Activated naive CD8-positive, alpha-beta T cell treated with anti-CD3 and anti-CD28 coated beads for 36 hours (primary cell): ENCODE measurements at regions not wholly inside any gene's neighbourhood (a gene's known extent, or its start where the extent isn't known, plus 50 kb on each side); places are given as distances from the start of the nearest gene placed in this dataset.
"Not testable (repeated sequence)": the region's sequence is repeated elsewhere in the genome, so short reads cannot be mapped to it uniquely, and the experiment has no call there.

Experiments
- DNase-seq: peaks from one replicate; pipeline ENCODE4 v3.0.0; 2021
- H3K27ac Mint-ChIP-seq: one replicate; pipeline ENCODE4 v1.8.0; 2022; ENCODE audit warnings: mild to moderate bottlenecking, moderate library complexity, mixed read lengths
- H3K27me3 Mint-ChIP-seq: one replicate; pipeline ENCODE4 v1.8.0; 2022; ENCODE audit warnings: mild to moderate bottlenecking, mixed read lengths
- H3K36me3 Mint-ChIP-seq: one replicate; pipeline ENCODE4 v1.8.0; 2021; ENCODE audit warnings: mild to moderate bottlenecking, mixed read lengths
- H3K4me1 Mint-ChIP-seq: one replicate; pipeline ENCODE4 v1.8.0; 2021; ENCODE audit warnings: mixed read lengths
- H3K4me3 Mint-ChIP-seq: one replicate; pipeline ENCODE4 v1.8.0; 2022; ENCODE audit warnings: mild to moderate bottlenecking, moderate library complexity, mixed read lengths
- H3K9me3 Mint-ChIP-seq: one replicate; pipeline ENCODE4 v1.8.0; 2022; ENCODE audit warnings: mixed read lengths

GRCh38 chr10:125265579-125265955, 105.2 kb upstream of the CTBP2 start:
- peaks cover 2% of the 10 kb centered on the region for H3K4me1 Mint-ChIP-seq
- peaks cover 9% of the 10 kb centered on the region for H3K9me3 Mint-ChIP-seq
- H3K27ac Mint-ChIP-seq: no peak overlapping the region
- no peak overlapping the region for H3K4me3 Mint-ChIP-seq
- H3K27me3 Mint-ChIP-seq: peaks cover 7% of the 10 kb centered on the region
- no peak for DNase-seq
- no peaks in the 10 kb centered on the region for H3K36me3 Mint-ChIP-seq

DNA sequence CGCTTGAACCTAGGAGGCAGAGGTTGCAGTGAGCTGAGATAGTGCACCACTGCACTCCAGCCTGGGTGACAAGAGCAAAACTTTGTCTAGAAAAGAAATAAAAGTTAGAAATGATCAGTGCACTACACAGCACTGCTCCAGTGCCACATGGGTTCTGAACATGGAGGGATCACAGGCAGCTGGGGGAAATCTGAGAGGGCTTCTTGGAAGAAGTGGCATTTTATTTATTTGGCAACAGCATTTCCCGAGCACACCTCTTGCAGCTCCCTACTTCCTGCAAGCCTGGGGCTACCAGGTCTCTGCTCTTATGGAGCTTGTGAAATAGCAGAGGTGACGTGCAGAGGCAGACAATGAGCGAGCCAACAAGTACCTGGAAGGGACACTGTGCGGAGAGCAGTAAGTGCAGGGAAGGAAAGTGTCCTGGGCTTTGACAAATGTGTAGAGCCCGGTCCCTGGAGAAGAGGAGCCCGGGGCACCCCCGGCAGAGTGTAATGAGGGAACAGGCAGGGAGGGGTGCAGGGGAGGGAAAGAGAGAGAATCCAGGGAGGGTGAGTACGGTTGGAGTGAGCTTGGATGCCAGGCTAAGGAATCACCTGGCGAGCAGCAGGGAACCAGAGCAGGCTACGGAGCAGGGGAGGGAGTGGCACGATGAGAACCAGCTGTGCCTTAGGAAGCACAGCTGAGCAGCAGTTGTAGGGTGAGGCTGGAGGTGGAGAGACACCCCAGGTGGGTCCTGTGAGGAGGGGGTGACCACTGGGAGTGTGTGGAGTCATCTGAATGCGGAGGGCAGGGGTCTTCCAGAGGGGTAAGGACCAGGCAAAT, 104.6 kb upstream of the CTBP2 start:
- Mint-ChIP-seq H3K9me3 (peaks cover 9% of the 10 kb centered on the region), H3K4me1 (peaks cover 2% of the 10 kb centered on the region), H3K36me3 (no peaks in the 10 kb centered on the region), H3K4me3 (no peak overlapping the region), H3K27me3 (peaks cover 7% of the 10 kb centered on the region), H3K27ac (no peak overlapping the region)
- no peak for DNase-seq

- Mint-ChIP-seq H3K36me3 (no peaks in the 10 kb centered on the region), H3K4me1 (peaks cover 2% of the 10 kb centered on the region), H3K4me3 (no peak overlapping the region), H3K9me3 (peaks cover 9% of the 10 kb centered on the region), H3K27me3 (peaks cover 7% of the 10 kb centered on the region), H3K27ac (no peak overlapping the region)
- no peak for DNase-seq
These were observed 103.7 kb upstream of the CTBP2 start for GRCh38 chr10:125264091-125264490.

GRCh38 chr10:125263551-125263950, 103.2 kb upstream of the CTBP2 start:
- no peak overlapping the region for H3K27ac Mint-ChIP-seq
- no peak for DNase-seq
- no peak overlapping the region for H3K4me3 Mint-ChIP-seq
- H3K27me3 Mint-ChIP-seq: peaks cover 7% of the 10 kb centered on the region
- H3K9me3 Mint-ChIP-seq: peaks cover 9% of the 10 kb centered on the region
- no peaks in the 10 kb centered on the region for H3K36me3 Mint-ChIP-seq
- H3K4me1 Mint-ChIP-seq: peaks cover 2% of the 10 kb centered on the region

DNA sequence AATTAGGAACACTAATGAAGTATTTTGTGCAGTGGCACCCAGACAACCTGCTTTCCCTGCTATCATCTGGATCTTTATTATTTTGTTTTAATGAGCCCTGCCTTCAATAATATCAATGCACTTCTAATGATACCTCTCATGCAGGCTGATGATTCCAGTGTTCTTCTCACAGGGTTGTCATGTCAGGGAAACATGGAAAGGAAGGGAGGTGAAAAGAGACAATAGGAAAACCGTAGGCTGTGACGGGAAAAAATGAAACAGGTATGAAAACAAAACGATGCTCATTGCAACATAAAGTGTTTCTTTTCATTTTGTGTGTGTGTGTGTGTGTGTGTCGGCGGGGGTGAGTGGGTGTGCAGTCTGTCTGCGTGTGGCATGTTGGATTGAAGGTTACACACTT, 102.6 kb upstream of the CTBP2 start:
- no peak overlapping the region for H3K27ac Mint-ChIP-seq
- H3K27me3 Mint-ChIP-seq: peaks cover 7% of the 10 kb centered on the region
- peaks cover 9% of the 10 kb centered on the region for H3K9me3 Mint-ChIP-seq
- H3K36me3 Mint-ChIP-seq: no peaks in the 10 kb centered on the region
- DNase-seq: no peak
- peaks cover 2% of the 10 kb centered on the region for H3K4me1 Mint-ChIP-seq
- H3K4me3 Mint-ChIP-seq: no peak overlapping the region

DNA sequence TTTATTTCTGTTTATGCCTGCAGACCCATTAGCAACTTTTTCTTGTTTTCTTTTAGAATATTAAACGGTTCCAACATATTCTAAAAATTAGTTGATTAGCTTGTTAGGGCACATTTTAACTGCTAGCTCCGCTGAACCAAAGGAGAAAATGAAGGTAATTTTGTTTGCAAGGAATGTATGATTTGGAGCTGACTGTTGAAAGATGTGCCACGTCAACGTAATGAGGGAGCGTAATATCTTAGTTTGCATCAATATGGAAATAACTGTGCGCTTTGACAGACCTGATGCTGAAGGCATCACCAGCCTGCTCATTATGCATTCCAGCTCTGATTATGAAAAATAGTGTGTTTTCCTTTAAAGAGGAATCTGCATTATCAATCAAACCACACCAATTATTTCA, 102.0 kb upstream of the CTBP2 start:
- no peak overlapping the region for H3K4me3 Mint-ChIP-seq
- peaks cover 9% of the 10 kb centered on the region for H3K9me3 Mint-ChIP-seq
- H3K27me3 Mint-ChIP-seq: peaks cover 7% of the 10 kb centered on the region
- no peak for DNase-seq
- no peaks in the 10 kb centered on the region for H3K36me3 Mint-ChIP-seq
- H3K4me1 Mint-ChIP-seq: peaks cover 2% of the 10 kb centered on the region
- no peak overlapping the region for H3K27ac Mint-ChIP-seq

DNA sequence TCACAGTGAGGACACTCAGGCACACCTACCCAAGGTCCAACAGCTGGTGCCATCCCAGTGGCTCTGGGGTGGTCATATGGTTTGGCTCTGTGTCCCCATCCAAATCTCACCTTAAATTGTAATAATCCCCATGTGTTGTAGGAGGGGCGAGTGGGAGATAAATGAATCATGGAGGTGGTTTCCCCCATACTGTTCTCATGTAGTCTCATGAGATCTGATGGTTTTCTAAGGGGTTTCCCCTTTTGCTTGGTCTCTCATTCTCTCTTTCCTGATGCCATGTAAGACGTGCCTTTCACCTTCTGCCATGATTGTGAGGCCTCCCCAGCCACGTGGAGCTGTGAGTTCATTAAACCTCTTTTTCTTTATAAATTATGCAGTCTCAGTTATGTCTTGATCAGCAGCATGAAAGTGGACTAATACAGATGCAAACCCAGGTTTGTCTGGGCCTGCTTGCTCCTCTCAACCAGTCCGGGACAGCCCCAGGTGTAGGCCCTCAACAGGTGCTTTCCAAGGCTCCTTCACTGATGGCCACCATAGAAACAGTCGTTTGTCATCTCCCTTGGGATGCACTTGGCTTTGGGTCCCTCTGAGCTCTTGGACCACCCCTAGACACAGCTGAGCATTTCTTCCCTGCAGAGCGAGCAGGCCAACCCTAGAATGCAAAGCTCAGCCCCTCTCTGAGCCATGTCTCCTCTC, 101.3 kb upstream of the CTBP2 start:
- no peak for DNase-seq
- Mint-ChIP-seq H3K4me1 (peaks cover 2% of the 10 kb centered on the region), H3K36me3 (no peaks in the 10 kb centered on the region), H3K27ac (no peak overlapping the region), H3K9me3 (peaks cover 9% of the 10 kb centered on the region), H3K27me3 (peaks cover 7% of the 10 kb centered on the region), H3K4me3 (no peak overlapping the region)

GRCh38 chr10:125260260-125260659, 99.9 kb upstream of the CTBP2 start:
- peaks cover 9% of the 10 kb centered on the region for H3K9me3 Mint-ChIP-seq
- H3K27me3 Mint-ChIP-seq: peaks cover 7% of the 10 kb centered on the region

DNA sequence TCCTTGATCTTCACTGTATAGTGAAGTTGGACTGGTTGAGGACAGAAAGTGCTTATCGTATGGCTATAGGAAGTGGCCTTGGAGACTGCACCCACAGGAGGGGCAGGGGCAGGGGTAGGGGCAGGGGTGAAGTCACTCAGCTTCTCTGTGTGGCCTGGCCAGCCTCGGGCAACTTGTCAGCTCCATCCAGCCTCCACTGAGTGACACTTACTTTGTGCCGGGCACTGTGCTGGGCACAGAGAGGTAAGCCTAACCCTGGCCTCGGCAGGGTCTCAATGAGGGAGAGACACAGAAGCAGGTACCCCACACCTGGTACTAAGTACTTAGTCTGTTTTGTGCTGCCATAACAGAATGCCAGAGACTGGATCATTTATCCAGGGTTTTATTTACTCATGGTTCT, 99.3 kb upstream of the CTBP2 start:
- Mint-ChIP-seq H3K9me3 (peaks cover 9% of the 10 kb centered on the region), H3K4me1 (peaks cover 2% of the 10 kb centered on the region), H3K27ac (no peak overlapping the region), H3K4me3 (no peak overlapping the region), H3K36me3 (no peaks in the 10 kb centered on the region), H3K27me3 (peaks cover 7% of the 10 kb centered on the region)
- DNase-seq: no peak

More at GRCh38 chr10:125260260-125260659, 99.9 kb upstream of the CTBP2 start:
- Mint-ChIP-seq H3K4me1 (peaks cover 2% of the 10 kb centered on the region), H3K36me3 (no peaks in the 10 kb centered on the region), H3K4me3 (no peak overlapping the region), H3K27ac (no peak overlapping the region)
- DNase-seq: no peak

- no peaks in the 10 kb centered on the region for H3K36me3 Mint-ChIP-seq
These were observed 98.3 kb upstream of the CTBP2 start for GRCh38 chr10:125258676-125259075.

DNA sequence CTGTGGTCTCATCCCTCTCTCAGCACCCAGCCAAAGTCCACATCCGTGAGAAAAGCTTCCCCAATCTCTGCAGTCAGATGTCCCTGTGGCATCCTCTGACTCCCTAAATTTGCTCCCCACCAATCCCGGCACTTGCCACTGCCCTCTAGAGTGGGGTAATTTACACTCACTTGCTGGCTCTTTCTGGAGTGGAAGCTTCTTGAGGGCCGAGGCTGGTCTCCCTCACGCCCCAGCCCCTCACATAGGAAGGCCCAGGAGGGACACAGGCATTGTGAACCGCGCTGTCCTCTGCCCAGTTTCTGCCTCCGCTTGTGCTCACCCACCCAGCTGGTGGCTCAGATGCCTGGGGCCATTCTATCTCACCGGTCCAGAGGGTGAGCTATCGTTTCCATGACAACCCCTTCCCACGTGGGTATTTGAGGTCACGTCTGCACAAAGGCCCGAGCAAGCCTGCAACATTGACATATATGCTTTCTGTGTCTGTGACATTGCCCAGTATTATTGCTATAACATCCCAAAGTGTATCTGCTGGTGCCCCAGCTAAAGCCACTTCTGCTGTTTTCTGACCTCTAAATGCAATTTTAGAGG, 97.3 kb upstream of the CTBP2 start:
- Mint-ChIP-seq H3K9me3 (peaks cover 13% of the 10 kb centered on the region), H3K4me3 (no peak overlapping the region), H3K27me3 (no peaks in the 10 kb centered on the region), H3K4me1 (peaks cover 2% of the 10 kb centered on the region), H3K36me3 (no peaks in the 10 kb centered on the region), H3K27ac (no peak overlapping the region)
- DNase-seq: no peak

More at GRCh38 chr10:125258676-125259075, 98.3 kb upstream of the CTBP2 start:
- Mint-ChIP-seq H3K27ac (no peak overlapping the region), H3K9me3 (peaks cover 9% of the 10 kb centered on the region), H3K4me1 (peaks cover 2% of the 10 kb centered on the region), H3K4me3 (no peak overlapping the region), H3K27me3 (peaks cover 6% of the 10 kb centered on the region)
- DNase-seq: no peak

- no peaks in the 10 kb centered on the region for H3K27me3 Mint-ChIP-seq
- H3K4me3 Mint-ChIP-seq: no peak overlapping the region
- no peaks in the 10 kb centered on the region for H3K36me3 Mint-ChIP-seq
These were observed 95.7 kb upstream of the CTBP2 start for GRCh38 chr10:125256026-125256425.

DNA sequence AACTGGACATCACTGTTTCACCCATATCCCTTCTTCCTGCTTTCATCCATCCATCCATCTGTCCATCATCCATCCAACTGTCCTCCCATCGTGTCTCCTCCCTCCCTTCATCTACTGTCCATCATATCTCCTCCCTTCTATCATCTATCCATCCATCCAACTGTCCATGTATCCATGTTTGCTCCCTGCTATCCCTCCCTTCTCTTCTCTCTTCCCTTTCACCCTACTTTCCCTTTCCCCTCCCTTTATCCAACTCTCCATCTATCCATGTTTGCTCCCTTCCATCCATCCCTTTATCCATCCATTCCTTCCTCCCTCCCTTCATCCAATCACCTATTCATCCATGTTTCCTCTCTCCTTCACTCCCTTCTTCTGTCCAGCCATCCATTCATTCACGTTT, 92.6 kb upstream of the CTBP2 start:
- Mint-ChIP-seq H3K4me1 (no peaks in the 10 kb centered on the region), H3K27me3 (no peaks in the 10 kb centered on the region), H3K4me3 (no peak overlapping the region), H3K27ac (no peak overlapping the region), H3K36me3 (no peaks in the 10 kb centered on the region), H3K9me3 (peaks cover 13% of the 10 kb centered on the region)
- no peak for DNase-seq

More at GRCh38 chr10:125256026-125256425, 95.7 kb upstream of the CTBP2 start:
- Mint-ChIP-seq H3K27ac (no peak overlapping the region), H3K9me3 (peaks cover 15% of the 10 kb centered on the region), H3K4me1 (no peaks in the 10 kb centered on the region)
- DNase-seq: no peak

DNA sequence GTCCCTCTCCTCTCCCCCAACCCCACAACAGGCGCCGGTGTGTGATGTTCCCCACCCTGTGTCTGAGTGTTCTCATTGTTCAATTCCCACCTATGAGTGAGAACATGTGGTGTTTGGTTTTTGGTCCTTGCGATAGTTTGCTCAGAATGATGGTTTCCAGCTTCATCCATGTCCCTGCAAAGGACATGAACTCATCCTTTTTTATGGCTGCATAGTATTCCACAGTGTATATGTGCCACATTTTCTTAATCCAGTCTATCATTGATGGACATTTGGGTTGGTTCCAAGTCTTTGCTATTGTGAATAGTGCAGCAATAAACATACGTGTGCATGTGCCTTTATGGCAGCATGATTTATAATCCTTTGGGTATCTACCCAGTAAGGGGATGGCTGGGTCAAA, 90.5 kb upstream of the CTBP2 start:
- not testable (repeated sequence) for H3K27ac Mint-ChIP-seq, H3K4me1 Mint-ChIP-seq, DNase-seq, H3K4me3 Mint-ChIP-seq, H3K36me3 Mint-ChIP-seq, H3K27me3 Mint-ChIP-seq
- peaks cover 13% of the 10 kb centered on the region for H3K9me3 Mint-ChIP-seq

DNA sequence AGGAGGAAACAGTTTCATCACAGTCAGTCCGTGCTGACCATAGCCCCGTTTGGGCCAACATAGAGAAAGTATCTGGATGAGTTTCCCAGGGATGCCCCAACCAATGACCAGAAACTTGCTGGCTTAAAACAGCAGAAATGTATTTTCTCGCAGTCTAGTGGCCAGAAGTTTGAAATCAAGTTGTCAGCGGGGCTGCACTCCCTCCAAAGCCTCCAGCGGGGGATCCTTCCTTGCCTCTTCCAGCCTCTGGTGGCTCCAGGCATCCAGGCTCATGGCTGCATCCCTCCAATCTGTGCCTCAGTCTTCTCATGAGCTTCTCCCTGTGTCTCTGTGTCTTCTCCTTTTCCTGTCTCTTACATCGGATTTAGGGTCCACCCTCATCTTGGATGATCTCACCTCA, 89.6 kb upstream of the CTBP2 start:
- peaks cover 13% of the 10 kb centered on the region for H3K9me3 Mint-ChIP-seq
- no peak for DNase-seq
- H3K4me1 Mint-ChIP-seq: no peaks in the 10 kb centered on the region
- no peak overlapping the region for H3K4me3 Mint-ChIP-seq
- H3K27ac Mint-ChIP-seq: no peak overlapping the region
- no peaks in the 10 kb centered on the region for H3K36me3 Mint-ChIP-seq
- peaks cover 3% of the 10 kb centered on the region for H3K27me3 Mint-ChIP-seq
